NOMO-1 treated with dmso at 0.1 percent for 144 hours (cell line): ENCODE measurements at regions not wholly inside any gene's neighbourhood (a gene's known extent, or its start where the extent isn't known, plus 50 kb on each side); places are given as distances from the start of the nearest gene placed in this dataset.

ENCODE experiments used
- DNase-seq: peaks from one replicate; lab custom pipeline; 2025; ENCODE audit not compliant: unreplicated experiment; lab: John Stamatoyannopoulos, UW

- no peak for DNase-seq
These were observed 66.0 kb upstream of the GALNT9 start for GRCh38 chr12:132395192-132395907.

GRCh38 chr12:132393991-132394949 lies 64.9 kb upstream of the GALNT9 start:
- DNase-seq = no peak

- no peak for DNase-seq
These were observed 63.9 kb upstream of the GALNT9 start for GRCh38 chr12:132393245-132393795.

- no peak for DNase-seq
These were observed 63.2 kb upstream of the GALNT9 start for GRCh38 chr12:132392389-132393244.

- no peak for DNase-seq
These were observed 62.1 kb upstream of the GALNT9 start for GRCh38 chr12:132391326-132392041.

GRCh38 chr12:132390287-132391076 lies 61.1 kb upstream of the GALNT9 start:
- no peak for DNase-seq

- DNase-seq = no peak
These were observed 60.3 kb upstream of the GALNT9 start for GRCh38 chr12:132389526-132390286.

- no peak for DNase-seq
These were observed 59.6 kb upstream of the GALNT9 start for GRCh38 chr12:132389026-132389425.

- DNase-seq = no peak
These were observed 59.1 kb upstream of the GALNT9 start for GRCh38 chr12:132388379-132389015.

GRCh38 chr12:132386926-132387497 lies 57.6 kb upstream of the GALNT9 start:
- DNase-seq = no peak

GRCh38 chr12:132385923-132386751 lies 56.7 kb upstream of the GALNT9 start:
- no peak for DNase-seq

GRCh38 chr12:132384916-132385774 lies 55.8 kb upstream of the GALNT9 start:
- no peak for DNase-seq

GRCh38 chr12:132380641-132381040 lies 51.3 kb upstream of the GALNT9 start:
- no peak for DNase-seq

- DNase-seq = no peak
These were observed 50.6 kb upstream of the GALNT9 start for GRCh38 chr12:132379996-132380395.

GRCh38 chr12:132379576-132379975 lies 50.2 kb upstream of the GALNT9 start:
- no peak for DNase-seq
